ENCODE measurements at regions not wholly inside any gene's neighbourhood (a gene's known extent, or its start where the extent isn't known, plus 50 kb on each side); places are given as distances from the start of the nearest gene placed in this dataset.

DNA sequence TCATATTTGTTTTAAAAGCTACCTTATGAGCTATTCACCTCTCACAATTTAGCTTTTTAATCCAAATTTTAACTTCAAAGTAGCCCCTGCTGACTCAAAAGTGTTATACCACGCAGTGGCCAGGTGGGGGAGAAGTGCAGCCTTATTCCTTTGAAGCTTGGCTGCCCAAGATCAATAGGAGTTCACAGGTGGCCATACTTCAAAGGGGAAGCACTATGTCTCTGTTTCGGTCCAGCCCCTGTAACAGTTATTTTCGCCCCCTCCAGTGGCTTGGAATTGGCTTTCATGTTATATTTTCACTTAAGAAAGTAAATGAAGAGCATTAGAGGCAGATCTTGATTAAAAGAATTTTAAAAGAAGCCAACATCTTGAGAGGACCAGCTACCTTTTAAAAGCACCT lies 608.4 kb downstream of the EPHA7 start:
- DNase-seq: no peak

DNA sequence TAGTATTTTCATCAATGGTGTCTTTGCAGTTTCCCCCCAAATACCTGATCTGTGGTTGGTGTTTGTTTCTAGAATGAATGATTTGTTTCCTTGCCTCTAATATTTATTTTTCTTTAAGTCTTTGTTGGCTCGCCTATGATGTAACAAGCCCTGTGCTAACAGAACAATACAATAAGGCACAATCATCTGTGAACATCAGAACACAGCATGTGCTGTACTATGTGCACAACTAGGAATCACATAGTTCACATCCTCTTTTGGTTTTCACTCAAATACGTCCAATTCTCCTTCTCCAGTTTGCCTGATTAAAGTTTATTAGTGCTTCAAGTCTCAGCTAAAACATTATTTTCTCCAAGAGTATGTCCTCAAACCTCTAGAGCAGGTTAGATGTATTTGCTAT lies 613.1 kb downstream of the EPHA7 start:
- DNase-seq: no peak

DNA sequence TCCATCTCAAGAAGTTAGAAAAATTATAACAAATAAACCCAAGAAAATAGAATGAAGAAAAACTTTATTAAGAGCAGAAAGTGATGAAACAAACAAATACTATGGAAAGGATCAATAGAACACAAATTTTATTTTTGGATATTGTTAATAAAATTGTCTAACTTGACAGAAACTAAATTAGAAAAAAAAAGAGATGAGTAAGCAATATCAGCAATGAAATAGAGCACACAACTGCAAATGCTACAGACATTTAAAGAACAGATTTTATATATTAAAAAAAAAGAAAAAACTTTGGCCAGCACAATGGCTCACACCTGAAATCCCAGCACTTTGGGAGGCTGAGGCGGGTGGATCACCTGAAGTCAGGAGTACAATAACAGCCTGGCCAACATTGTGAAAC lies 628.0 kb downstream of the EPHA7 start:
- DNase-seq: no peak

DNA sequence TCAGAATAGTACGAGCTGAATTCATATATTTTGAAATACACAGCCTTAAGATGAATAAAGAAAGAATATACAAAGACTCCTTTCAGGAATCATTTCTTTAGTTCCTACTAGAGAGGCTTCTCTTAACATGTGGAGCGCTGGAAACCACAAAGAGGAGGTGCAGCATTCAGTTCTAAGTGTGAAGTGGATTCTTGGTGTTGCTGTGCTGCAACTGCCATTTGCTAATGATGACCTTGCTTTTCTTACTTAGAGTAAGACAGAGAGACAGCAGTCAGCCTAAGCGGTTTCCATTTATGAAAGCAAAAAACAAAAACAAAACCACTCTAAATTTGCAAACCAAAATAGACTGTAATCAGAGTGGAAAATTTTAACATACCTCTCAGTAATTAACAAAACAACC lies 629.0 kb downstream of the EPHA7 start:
- no peak for DNase-seq

DNA sequence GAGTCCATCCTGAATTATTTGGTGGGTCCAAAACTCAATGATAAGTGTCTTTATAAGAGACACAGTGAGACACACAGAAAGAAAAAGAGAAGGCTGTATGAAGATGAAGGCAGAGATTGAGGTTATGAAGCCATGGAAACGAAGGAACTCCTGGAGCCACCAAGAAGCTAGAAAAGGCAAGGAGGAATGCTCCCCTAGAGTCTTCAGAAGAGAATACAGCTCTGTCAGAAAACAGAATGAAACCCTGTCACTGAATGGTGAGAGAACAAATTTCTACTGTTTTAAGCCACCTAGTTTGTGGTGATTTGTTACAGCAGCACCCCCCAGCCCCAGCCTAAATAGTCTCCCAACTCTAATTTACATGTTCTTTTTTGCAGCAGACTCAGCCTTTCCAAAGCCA lies 635.1 kb downstream of the EPHA7 start:
- no peak for DNase-seq

DNA sequence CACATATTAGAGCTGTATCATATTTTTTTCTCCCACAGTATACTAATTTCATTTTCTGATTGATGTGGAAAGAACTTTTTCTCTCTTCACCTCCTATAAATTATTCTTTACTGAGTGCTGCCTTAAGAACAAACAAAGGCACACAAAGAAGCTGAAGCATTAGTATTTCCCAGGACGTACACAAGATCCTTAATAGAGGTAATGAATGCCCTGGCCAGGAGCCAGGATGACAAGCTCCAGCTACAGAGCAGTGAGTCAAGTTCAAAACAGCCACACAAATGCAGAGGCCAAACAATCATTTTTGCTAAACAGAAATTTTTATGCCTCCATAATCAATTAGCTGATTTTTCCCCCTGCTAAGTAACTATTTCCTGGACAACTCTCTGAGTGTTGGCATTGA lies 639.6 kb downstream of the EPHA7 start:
- DNase-seq: no peak

DNA sequence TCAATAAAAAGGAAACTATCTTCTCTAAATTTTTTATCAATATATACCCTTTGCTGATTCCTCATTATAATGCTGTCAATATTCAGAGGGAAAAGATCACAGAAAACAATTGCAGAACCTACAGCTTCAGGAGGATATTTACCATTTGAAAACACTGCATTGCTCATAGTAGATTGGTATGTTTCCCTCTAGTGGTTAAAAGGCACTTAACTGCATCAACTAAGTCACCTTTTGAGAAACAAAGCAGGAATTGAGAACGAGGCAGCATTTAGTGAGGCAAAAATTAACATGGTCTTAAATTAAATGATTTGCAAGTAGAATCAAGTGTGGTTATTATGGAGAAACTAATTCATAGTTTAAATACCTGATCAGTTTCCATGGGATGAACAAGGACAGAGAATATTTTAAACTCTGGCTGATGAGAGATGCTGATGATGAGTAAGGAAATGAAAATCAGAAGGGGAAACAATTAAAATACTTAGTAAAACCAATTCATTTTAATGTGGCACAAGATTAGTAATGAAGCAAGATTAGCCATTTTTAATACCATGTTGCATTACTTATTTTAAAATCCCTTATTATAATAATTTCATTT lies 642.1 kb downstream of the EPHA7 start:
- no peak for DNase-seq

DNA sequence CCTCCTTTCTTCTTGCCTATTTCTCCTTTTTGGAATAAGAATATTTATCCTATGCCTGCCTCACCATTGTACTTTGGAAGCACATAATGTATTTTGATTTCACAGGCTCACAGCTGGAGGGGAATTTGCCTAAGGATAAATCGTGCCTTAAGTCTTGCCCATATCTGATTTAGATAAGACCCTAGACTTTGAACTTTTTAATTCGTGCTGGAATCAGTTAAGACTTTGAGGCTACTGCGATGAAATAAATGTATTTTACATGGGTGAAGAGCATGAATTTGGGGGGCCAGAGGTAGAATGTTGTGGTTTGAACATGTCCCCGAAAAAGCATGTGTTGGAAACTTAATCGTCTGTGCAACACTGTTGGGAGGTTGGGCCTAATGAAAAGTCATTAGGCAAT lies 648.8 kb downstream of the EPHA7 start:
- DNase-seq: no peak

DNA sequence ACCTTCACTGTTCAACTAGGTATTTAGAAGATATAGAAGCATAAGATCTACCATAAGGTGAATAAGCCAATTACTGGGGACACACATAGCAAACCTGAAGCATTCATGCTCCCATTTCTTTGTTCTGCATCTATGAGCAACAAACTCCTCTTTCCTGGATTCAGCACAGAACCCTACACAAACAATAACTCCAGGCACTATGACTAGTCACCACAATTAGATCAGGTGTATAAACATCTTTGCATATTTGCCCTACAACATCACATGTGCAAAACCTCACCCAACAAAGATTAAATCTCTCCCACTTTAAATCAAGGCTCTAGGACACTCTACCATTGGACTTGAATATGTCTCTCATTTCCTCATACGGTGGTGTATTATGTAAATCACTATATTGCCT lies 652.3 kb downstream of the EPHA7 start:
- DNase-seq: no peak

DNA sequence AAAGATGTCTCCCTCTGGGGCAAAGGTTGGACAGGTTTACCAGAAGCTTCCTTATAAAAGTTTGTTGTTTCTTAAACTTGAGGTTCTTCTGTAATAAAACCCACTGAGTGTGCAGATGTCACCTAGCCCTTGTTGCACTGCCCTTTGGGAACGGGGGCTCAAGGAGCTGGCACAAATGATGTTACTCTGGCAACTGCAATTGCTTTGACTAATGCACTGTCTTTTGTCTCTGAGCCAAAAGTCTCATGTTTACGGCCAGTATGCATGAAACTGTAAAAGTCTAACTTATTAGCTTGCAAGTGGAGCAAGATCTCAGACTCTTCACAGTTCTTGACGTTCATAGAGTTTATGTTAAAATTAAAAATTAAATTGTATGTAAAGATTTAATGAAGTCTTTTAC lies 655.7 kb downstream of the EPHA7 start:
- DNase-seq: no peak

DNA sequence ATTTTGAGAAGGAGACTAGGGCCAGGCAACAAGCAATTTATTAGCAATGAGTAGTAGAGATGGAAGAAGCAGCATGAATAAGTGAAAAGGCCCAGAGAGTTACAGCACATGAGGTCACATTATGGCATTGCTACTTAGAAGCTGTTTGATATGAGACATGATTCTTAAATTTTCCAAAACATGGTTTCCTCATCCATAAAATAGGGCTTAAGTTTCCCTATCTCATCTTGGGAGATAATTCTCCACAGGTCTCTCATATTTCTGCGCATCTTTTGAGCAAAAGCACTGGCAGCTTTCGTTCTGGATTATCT lies 656.1 kb downstream of the EPHA7 start:
- no peak for DNase-seq

DNA sequence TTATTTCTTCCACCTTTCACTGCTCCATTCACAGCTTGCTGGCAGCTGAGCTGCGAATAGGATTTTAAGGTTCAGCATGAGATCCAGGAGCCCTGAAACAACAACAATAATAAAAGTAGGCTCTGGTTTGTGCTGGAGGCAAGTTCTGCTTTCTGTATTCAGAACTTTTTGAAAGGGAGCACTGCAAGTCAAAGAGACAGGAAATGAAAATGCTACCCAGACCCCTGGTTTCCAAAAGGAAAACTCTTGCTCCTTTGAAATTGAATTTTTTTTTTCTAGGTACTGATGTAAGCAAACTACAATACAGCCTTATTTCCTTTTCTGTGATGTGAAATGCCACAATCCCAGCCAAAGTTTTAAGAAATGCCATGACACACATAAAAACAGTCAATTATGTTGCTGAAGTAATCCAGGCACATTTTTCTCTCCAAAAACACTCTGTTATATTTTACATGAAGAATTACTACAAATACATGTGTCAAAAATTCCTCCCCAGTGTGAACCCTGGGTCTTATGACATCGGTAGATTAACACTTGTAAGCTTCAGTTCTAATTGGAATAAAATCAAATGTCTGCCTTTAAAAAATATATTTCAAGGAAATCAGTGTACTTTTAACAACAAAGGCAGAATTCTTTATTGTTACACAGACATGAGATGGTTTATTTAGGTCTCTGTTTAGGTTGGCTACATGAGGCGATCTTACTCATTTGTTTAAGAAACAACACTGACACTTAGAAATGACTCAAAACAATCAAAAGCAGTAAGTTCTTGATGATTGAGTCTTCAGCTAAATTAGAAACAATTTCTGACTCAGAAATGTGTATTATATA lies 656.7 kb downstream of the EPHA7 start:
- DNase-seq: no peak

DNA sequence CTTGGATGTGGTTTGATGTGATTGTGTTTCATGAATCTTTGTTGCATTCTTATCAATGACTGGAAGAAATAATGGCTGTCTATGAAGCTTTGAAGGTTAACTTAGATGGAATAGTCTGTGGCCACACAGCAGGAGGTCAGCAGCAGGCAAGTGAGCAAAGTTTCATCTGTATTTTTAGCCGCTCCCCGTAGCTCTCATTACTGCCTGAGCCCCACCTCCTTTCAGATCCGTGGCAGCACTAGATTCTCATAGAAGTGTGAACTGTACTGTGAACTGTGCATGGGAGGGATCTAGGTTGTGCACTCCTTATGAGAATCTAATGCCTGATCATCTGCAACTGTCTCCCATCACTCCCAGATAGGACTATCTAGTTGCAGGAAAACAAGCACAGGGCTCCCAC lies 660.2 kb downstream of the EPHA7 start:
- no peak for DNase-seq

DNA sequence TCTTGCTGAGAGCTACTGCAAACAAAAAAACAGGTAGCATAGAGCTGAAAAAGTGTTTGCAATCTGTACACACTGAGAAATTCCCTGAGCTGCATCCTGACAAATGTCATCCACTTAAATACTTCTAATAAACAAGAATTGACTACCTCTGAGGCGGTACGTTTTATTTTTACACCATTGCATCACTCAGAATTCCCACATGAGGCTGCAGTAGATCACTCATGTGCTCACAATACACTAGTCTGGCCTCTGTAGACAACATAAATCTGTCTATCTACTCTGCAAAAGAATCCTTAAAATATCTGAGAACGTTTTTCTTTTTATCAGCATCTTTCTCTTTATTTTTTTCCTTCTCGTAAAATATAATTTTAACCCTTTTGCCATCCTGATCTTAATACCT lies 661.4 kb downstream of the EPHA7 start:
- no peak for DNase-seq

DNA sequence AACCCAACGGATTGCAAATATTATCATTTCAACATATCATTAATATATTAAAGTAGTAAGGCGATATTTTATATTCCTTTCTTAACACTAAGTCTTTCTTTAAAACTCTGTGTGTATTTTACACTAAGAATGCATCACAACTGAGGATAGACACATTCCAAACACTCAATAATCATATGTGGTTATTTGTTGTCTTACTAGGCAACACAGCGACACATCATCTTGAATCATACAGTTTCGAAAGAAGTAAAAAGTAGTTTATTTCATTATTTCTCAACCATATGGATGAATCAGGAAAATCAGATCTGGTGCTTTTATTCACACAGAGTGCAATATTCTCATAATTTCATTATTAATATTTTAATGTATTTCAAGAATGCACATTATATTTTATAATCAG lies 662.4 kb downstream of the EPHA7 start:
- DNase-seq: no peak

DNA sequence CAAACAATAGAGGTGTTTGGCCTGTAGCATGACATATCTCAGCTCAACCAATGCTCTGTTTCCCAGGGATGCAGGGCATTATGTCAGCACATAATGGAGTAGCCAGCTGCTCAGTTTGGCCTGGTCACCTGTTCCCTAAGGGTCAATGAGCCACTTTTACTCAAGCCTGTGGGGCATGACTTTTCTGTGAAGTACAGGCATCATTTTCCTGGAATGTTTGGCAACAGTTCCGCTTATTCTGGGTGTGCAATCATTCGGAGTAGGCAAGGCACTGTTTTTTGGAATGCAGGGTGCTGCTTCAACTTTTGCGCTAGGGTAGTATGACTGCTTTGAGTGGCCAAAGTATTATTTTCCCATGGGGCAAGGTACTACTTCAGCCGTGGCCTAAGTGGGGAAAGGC lies 665.4 kb downstream of the EPHA7 start:
- DNase-seq: no peak

DNA sequence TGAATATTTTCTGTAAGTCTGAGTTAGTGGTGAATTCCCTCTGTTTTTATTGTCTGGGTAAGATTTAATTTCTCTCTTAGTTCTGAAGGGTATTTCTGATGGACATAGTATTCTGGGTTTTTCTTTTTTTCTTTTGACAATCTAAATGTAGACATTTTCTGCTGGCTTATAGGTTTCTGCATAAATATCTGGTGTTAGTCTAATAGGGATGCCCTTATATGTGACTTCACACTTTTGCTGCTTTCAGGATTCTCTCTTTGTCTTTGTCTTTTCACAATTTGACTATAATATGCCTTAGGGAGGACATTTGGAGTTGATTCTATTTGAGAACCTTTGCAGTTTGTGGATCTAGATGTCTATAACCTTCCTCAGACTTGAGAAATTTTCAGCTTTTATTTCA lies 667.2 kb downstream of the EPHA7 start:
- no peak for DNase-seq

DNA sequence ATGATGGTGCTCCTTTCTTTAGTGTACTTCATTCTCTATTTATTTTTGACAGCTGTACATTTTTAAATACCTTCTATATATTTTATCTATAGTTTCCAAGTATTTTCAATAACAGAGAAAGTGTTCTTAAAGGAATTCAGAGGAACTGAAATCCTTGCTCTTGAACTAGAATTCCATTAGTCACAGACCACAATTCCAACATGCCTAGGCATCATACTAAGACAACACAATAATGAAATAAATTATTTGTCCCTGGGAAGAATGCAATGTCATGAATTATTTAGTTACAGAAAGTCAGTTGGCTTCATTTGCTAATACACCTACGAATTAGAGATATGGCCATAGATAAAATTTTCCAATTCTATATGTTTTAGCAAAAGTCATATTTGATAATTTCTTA lies 671.2 kb downstream of the EPHA7 start:
- DNase-seq: no peak

DNA sequence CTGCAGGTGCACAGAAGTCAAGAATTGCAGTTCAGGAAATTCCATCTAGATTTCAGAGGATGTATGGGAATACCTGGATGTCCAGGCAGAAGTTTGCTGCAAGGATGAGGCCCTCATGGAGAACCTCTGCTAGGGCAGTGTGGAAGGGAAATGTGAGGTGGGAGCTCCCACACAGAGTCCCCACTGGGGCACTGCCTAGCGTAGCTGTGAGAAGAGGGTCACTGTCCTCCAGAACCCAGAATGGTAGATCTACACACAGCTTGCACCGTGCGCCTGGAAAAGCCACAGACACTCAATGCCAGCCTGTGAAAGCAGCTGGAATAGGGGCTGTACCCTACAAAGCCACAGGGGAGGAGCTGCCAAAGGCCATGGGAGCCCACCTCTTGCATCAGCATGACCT lies 681.4 kb downstream of the EPHA7 start:
- DNase-seq: no peak

DNA sequence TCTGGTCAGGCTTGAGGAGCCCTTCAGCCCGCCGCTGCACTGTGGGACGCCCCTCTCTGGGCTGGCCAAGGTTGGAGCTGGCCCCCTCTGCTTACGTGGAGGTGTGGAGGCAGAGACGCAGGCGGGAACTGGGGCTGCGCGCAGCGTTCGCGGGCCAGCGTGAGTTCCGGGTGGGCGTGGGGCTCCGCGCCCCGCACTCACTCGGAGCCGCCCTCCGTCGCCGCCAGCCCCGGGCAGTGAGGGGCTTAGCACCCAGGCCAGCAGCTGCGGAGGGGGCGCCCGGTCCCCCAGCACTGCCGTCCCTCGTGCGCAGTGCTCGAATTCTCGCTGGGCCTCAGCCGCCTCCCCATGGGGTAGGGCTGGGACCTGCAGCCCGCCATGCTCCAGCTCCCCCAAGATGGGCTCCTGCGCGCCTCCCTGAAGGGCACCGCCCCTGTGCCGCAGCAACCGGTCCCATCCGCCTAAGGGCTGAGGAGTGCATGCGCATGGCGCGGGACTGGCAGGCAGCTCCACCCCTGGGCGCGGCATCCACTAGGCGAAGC lies 695.9 kb downstream of the EPHA7 start:
- no peak for DNase-seq

DNA sequence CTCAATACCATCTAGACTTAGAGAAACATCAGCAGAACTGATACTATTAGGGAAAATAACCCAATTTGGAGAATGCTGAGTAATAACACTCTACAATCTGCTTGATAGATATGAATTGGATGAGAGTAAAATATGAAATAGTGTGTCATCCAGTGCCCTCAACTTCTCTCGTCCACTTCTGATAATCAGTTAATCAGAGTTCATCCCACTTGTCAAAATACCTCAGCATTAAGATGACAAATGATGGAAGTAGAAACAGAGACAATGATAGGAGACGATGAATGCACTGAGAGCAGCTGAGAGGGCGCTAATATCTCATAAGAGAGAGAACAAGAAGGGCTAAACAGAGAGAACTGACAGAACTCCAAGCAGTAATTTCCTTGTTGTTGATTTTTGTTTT lies 699.6 kb downstream of the EPHA7 start:
- DNase-seq: no peak

DNA sequence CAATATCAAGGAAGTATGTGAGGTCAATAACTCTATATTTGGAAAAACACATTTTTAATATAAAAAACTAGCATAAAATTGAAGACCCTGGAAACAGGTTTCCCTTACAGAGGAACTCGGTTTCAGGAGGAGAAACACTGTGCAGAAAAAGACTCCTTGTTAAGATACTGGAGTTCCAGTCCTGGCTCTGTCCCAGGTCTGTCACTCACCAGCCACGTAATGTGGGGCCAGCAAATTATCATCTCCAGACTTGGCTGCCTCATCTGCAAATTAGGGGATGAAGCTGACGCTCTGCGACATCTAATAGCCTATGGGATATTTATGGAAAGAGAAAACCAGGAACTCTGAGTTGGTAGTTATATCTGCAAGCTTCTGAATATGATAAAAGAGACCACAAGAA lies 702.7 kb downstream of the EPHA7 start:
- DNase-seq: no peak

DNA sequence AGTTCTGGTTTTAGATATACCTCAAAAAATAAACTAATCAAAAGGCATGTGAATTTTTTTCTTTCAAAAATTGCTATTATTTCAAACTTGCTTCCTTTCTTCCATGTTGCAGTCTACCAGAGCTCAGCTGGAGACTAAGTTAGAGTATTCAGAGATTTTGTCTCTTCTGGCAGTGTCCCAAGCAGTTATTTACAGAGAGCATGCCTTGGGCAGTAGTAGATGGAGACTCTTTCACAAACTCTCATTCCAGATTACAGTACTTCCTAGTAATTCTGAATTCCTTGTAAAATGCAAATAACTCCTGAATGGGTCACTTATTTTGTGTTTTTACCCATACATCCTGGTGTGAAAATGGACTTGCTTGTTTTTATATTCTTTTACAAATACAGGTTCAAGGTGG lies 703.4 kb downstream of the EPHA7 start:
- no peak for DNase-seq

DNA sequence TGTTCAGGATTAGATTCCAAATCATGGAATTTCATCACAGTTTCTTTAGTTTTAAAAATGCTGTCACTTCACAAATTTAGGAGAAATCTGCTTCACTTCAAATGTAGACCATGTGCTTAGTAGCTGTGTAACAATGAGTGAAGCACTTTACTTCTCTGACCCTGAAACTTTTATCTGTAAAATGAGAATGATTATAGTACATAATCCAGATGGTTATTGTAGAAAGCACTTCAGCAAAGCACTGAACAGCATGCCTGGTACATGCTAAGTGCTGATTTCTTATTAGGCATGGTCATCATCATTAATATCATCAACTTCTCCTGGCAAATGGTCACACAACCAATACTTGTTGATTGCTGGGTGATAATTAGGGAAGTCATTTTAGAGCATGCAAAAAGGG lies 705.0 kb downstream of the EPHA7 start:
- DNase-seq: no peak

DNA sequence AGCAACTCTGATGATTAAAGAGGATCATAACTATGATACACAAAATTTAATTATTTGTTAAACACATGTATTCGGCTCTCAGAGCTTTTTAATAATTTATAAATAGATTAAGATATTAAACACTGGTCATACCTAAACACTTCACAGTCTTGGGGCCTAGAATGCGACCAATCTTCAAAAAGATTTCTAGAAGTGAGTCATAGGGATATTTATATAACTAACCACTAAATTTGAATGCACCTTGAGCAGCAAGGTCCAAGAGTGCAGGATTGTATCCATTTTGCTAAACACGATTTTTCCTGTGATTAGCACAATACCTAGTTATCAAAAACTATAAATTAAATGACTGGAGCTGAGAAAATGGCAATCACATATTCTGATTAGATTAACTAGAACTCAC lies 709.3 kb downstream of the EPHA7 start:
- DNase-seq: no peak
